ENCODE measurements at regions not wholly inside any gene's neighbourhood (a gene's known extent, or its start where the extent isn't known, plus 50 kb on each side); places are given as distances from the start of the nearest gene placed in this dataset.

DNA sequence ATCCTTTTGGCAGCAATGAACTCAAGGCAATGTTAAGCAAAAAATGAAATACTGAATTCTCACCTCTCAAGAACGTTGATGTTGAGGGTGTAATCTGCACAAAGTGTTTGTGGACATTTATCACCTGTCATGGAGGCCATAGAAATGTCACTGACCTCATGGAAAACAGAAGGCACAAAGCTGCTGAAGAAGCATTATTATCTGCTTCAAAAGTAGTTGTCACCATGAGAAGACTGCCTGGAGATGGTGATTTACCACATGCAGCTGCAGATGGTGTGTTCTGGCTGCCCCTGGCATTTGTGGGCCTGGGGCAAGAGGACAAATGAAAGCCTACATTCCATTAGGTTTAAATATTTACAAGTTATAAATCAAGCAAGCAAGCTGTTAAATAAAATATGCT is 116.8 kb upstream of the RPS6KA3 start:
- TF ChIP-seq POLR2AphosphoS5 (IDR thresholded peaks at IDR 0.05) = no peak
- TF ChIP-seq POLR2A (IDR thresholded peaks at IDR 0.05) = no peak
- TF ChIP-seq, protein P1, sequence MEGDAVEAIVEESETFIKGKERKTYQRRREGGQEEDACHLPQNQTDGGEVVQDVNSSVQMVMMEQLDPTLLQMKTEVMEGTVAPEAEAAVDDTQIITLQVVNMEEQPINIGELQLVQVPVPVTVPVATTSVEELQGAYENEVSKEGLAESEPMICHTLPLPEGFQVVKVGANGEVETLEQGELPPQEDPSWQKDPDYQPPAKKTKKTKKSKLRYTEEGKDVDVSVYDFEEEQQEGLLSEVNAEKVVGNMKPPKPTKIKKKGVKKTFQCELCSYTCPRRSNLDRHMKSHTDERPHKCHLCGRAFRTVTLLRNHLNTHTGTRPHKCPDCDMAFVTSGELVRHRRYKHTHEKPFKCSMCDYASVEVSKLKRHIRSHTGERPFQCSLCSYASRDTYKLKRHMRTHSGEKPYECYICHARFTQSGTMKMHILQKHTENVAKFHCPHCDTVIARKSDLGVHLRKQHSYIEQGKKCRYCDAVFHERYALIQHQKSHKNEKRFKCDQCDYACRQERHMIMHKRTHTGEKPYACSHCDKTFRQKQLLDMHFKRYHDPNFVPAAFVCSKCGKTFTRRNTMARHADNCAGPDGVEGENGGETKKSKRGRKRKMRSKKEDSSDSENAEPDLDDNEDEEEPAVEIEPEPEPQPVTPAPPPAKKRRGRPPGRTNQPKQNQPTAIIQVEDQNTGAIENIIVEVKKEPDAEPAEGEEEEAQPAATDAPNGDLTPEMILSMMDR (IDR thresholded peaks at IDR 0.05) = no peak
- no peak for TF ChIP-seq EP300 (IDR thresholded peaks at IDR 0.05)

All from gastroesophageal sphincter (tissue), 3 donors.